HCT116 (cell line): ENCODE measurements at regions not wholly inside any gene's neighbourhood (a gene's known extent, or its start where the extent isn't known, plus 50 kb on each side); places are given as distances from the start of the nearest gene placed in this dataset. TPM values are rescaled to one million over a fixed set of nuclear protein-coding genes. Genes with fewer than 3 reads are reported as not detected.
"Not testable (repeated sequence)": the region's sequence is repeated elsewhere in the genome, so short reads cannot be mapped to it uniquely, and the experiment has no call there.

Source experiments
- ATAC-seq: fragments of 200-7000 bp; cut with Tn5 transposase; 2 replicates; pipeline ENCODE4 v1.9.1; 2020; ENCODE audit warnings: mild to moderate bottlenecking, moderate library complexity
- BruUV-seq: library from RNA; stranded (reverse); fragments of 400-500 nt; replicated peaks from 2 replicates; lab custom pipeline; 2021; lab: Mats Ljungman, UMichigan
- CTCF ChIA-PET: fragments of 300-600 bp; sonication (Branson Sonifier 250); formaldehyde crosslinking; loops from one replicate; lab custom pipeline; 2021; ENCODE audit warnings: antibody characterized with exemption; lab: Charles Lee
- POLR2A ChIA-PET: fragments of 300-600, 350-600 bp; sonication (Branson Sonifier 250); formaldehyde crosslinking; loops from one replicate; lab custom pipeline; 2021; ENCODE audit warnings: antibody characterized with exemption; lab: Charles Lee
- RAD21 ChIA-PET, 2 experiments: fragments of 300-600 bp; sonication (Branson Sonifier 250); formaldehyde crosslinking; loops; one replicate each; lab custom pipeline; 2023; ENCODE audit warnings: low total read pairs in 2 of 2; ENCODE audit not compliant: uncharacterized antibody in 2 of 2, unreplicated experiment in 2 of 2, low non-redundant PET in 1 of 2; lab: Charles Lee
- DNase-seq: peaks from one replicate; pipeline ENCODE4 v3.0.0-alpha.2; 2010; ENCODE audit warnings: low read depth, low spot score
- H2AFZ ChIP-seq: fragments of 200-600 bp; shearing (Covaris generic), sonication (generic); 2 replicates; pipeline ENCODE4 v1.6.1; 2017; ENCODE audit warnings: low read depth, mixed run types, mixed read lengths, antibody characterized with exemption, low read length; ENCODE audit not compliant: poor library complexity, severe bottlenecking
- H3K27ac ChIP-seq: 2 replicates; pipeline ENCODE4 v1.5.1; 2012; ENCODE audit warnings: low read depth, low read length
- H3K27me3 ChIP-seq: fragments of 200-600 bp; sonication (generic); 2 replicates; pipeline ENCODE4 v1.6.1; 2016; ENCODE audit warnings: mixed run types, low read length, mixed read lengths; ENCODE audit not compliant: insufficient read depth
- H3K36me3 ChIP-seq, 2 experiments: fragments of 200-500 bp in 1 of 2; fragments of 200-600 bp in 1 of 2; sonication (Bioruptor generic) in 1 of 2; sonication (generic) in 1 of 2; 2 replicates each; pipeline versions ENCODE4 v1.5.1 to v1.6.1; 2014 to 2016; ENCODE audit warnings: low read length in 2 of 2, inconsistent platforms in 1 of 2, mixed read lengths in 1 of 2, mixed run types in 1 of 2; ENCODE audit not compliant: insufficient read depth in 2 of 2, control insufficient read depth in 1 of 2
- H3K4me1 ChIP-seq, 2 experiments: fragments of 200-600 bp in 1 of 2; sonication (generic) in 1 of 2; 2 replicates each; pipeline versions ENCODE4 v1.5.1 to v1.6.1; 2012 to 2017; ENCODE audit warnings: low read length in 2 of 2, inconsistent platforms in 1 of 2, mild to moderate bottlenecking in 1 of 2, mixed read lengths in 1 of 2, mixed run types in 1 of 2, moderate library complexity in 1 of 2; ENCODE audit not compliant: insufficient read depth in 2 of 2, control insufficient read depth in 1 of 2
- H3K4me2 ChIP-seq: fragments of 200-600 bp; sonication (generic); 2 replicates; pipeline ENCODE4 v1.6.1; 2017; ENCODE audit warnings: mixed run types, low read length, mixed read lengths
- H3K4me3 ChIP-seq, 2 experiments: fragments of 200-600 bp in 1 of 2; sonication (generic) in 1 of 2; replicated peaks in 1 of 2; 2 replicates each; pipeline ENCODE4 v1.5.1; 2011 to 2016; ENCODE audit warnings: low read length in 2 of 2, control low read depth in 1 of 2, low read depth in 1 of 2, mild to moderate bottlenecking in 1 of 2, mixed read lengths in 1 of 2, mixed run types in 1 of 2
- H3K79me2 ChIP-seq: fragments of 200-600 bp; sonication (generic); 2 replicates; pipeline ENCODE4 v1.6.1; 2017; ENCODE audit warnings: mild to moderate bottlenecking, mixed run types, low read length, moderate library complexity, mixed read lengths; ENCODE audit not compliant: insufficient read depth
- H3K9ac ChIP-seq: fragments of 200-600 bp; sonication (generic); 2 replicates; pipeline ENCODE4 v1.6.1; 2016; ENCODE audit warnings: low read length, mixed read lengths
- H3K9me2 ChIP-seq: fragments of 200-600 bp; sonication (generic), shearing (Covaris generic); 2 replicates; pipeline ENCODE4 v1.6.1; 2017; ENCODE audit warnings: mixed run types, mild to moderate bottlenecking, moderate library complexity; ENCODE audit not compliant: insufficient read depth
- H3K9me3 ChIP-seq, 2 experiments: fragments of 200-500 bp in 1 of 2; fragments of 200-600 bp in 1 of 2; sonication (Bioruptor generic) in 1 of 2; sonication (generic) in 1 of 2; 2 replicates each; pipeline ENCODE4 v1.6.1; 2014 to 2017; ENCODE audit warnings: low read length in 2 of 2, mixed read lengths in 2 of 2, inconsistent platforms in 1 of 2, low read depth in 1 of 2, mild to moderate bottlenecking in 1 of 2, mixed run types in 1 of 2, moderate library complexity in 1 of 2; ENCODE audit not compliant: control insufficient read depth in 1 of 2, insufficient read depth in 1 of 2
- H4K20me1 ChIP-seq: fragments of 200-600 bp; sonication (generic), shearing (Covaris generic); 2 replicates; pipeline ENCODE4 v1.6.1; 2017; ENCODE audit warnings: mixed run types, mild to moderate bottlenecking, moderate library complexity; ENCODE audit not compliant: insufficient read depth
- intact Hi-C: fragments of 100-400 bp; cut with micrococcal nuclease; formaldehyde crosslinking; loops from 2 replicates; pipeline ENCODE4 v1.10.0; 2022
- microRNA-seq: library from miRNA; unstranded; fragments of <30 nt; microRNA quantifications from one replicate; pipeline ENCODE4, GENCODE V29; 2016; ENCODE audit warnings: borderline number of aligned reads

- H3K9me2 ChIP-seq, H3K4me1 ChIP-seq, H3K36me3 ChIP-seq, H3K9ac ChIP-seq, DNase-seq, H3K27me3 ChIP-seq, H3K4me2 ChIP-seq, POLR2A ChIA-PET, H3K4me3 ChIP-seq, H4K20me1 ChIP-seq, BruUV-seq, intact Hi-C loops, H3K9me3 ChIP-seq, H2AFZ ChIP-seq, CTCF ChIA-PET, ATAC-seq, H3K27ac ChIP-seq, H3K79me2 ChIP-seq, RAD21 ChIA-PET: not testable (repeated sequence)
Measured at GRCh38 chr15:34488973-34489959, 51.7 kb upstream of the GOLGA8A start.

Small RNA genes in the stretch of these regions (microRNA-seq; reads per million reads assigned to microRNA genes)
- gene MIR1233-2 = not detected
